ENCODE measurements at regions not wholly inside any gene's neighbourhood (a gene's known extent, or its start where the extent isn't known, plus 50 kb on each side); places are given as distances from the start of the nearest gene placed in this dataset.
A peak's percentile ranks its signal among the peaks of the same experiment; 100 is the strongest.
"Not testable (repeated sequence)": the region's sequence is repeated elsewhere in the genome, so short reads cannot be mapped to it uniquely, and the experiment has no call there.

- DNase-seq (ENCODE audit: low spot score); FAIRE-seq: not testable (repeated sequence)
Measured at GRCh38 chr12:105682821-105683220, 352.3 kb downstream of the C12orf75 start.

GRCh38 chr12:105683836-105684235 is 353.3 kb downstream of the C12orf75 start:
- not testable (repeated sequence) for FAIRE-seq; DNase-seq (ENCODE audit: low spot score)

GRCh38 chr12:105698075-105698474 is 367.6 kb downstream of the C12orf75 start:
- no peak for DNase-seq (ENCODE audit: low spot score)
- FAIRE-seq = no peak

DNA sequence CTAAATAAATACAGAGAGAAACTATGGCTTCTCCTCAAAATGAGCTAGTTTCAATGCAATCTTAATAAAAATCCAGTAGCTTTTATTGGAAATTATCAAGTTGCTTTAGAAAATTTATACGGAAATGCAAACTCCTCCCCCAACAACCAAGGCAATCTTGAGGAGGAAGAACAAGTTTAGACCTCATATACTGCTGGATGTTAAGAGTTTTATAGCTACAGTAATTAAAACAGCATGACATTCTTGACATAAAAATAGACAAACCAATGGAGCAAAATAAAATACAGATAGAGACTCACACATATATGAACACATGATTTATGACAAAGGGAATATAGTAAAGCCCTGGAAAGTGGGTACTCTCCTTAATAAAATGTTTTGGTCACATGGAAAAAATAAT is 368.7 kb downstream of the C12orf75 start:
- DNase-seq (ENCODE audit: low spot score) = no peak
- no peak for FAIRE-seq

- DNase-seq (ENCODE audit: low spot score) = no peak
- no peak for FAIRE-seq
Measured at GRCh38 chr12:105704787-105705186, 374.3 kb downstream of the C12orf75 start.

GRCh38 chr12:105705235-105705634 is 374.7 kb downstream of the C12orf75 start:
- DNase-seq (ENCODE audit: low spot score) (no peak), FAIRE-seq (no peak)

DNA sequence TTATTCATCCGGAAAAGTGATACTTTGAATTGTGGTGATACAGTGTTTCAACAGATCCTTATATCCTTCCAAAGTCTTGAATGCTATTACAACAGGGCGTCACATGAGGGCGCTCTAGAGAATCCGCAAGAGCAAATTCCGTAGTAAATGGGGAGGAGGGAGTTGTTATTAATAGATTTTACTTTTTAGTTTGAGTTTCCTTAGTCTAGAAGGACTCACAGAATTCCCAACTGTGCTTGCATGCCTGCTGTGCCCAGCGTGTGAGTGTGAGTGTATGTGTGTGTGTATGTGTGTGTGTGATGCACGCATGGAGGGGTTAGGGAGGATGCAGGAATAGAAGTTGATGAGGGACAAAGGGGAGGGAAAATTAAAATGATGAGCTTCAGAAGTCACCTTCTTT is 375.3 kb downstream of the C12orf75 start:
- FAIRE-seq (no peak), DNase-seq (ENCODE audit: low spot score) (peak; percentile 20)

DNA sequence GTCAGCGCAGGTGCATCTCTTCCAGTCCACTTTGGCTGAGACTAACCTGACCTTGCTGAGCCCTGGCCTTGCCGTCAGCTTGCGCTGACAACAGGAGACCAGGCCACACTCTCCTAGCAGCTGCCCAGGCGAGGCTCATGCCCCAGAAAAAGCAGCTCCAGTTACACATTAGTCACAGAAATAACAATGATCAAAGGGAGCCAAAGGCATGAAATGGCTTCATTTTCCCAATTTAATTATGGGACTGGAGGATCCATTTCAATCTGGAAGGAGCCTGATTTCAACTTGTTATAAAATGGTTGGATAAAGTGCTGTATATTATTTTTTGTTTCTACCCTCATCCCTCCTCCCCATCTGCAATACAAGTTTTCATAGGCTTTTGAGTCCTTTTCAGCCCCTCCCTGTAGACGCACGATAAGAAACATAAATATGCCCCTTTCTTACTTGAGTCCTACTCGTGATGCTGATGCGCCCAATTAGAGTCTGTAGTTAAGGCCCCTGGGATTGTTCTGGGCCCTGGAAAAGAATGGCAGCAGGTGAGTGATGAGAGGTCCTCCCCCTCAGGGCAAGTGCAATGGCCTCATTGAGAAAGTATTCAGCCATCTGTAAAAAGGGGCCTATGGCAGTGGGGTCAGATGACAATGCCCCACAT is 376.0 kb downstream of the C12orf75 start:
- no peak for FAIRE-seq
- peak; percentile 10 for DNase-seq (ENCODE audit: low spot score)

DNA sequence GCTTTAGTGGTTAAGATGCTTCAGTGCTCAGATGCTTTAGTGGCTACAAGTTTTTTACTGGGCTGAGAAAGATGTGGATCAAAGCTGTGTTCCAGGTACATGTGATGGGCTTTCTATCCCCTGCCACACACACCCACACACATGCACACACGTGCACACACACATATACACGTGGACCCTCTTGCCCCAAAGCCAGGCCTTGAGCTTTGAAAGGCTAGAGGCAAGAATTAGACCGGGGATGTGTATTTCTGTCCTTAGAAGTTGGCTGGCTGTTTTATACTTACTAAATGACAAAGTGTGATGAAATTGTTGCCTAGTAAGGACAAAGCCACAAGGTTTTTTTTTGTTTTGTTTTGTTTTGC is 376.5 kb downstream of the C12orf75 start:
- DNase-seq (ENCODE audit: low spot score) = no peak
- no peak for FAIRE-seq

DNA sequence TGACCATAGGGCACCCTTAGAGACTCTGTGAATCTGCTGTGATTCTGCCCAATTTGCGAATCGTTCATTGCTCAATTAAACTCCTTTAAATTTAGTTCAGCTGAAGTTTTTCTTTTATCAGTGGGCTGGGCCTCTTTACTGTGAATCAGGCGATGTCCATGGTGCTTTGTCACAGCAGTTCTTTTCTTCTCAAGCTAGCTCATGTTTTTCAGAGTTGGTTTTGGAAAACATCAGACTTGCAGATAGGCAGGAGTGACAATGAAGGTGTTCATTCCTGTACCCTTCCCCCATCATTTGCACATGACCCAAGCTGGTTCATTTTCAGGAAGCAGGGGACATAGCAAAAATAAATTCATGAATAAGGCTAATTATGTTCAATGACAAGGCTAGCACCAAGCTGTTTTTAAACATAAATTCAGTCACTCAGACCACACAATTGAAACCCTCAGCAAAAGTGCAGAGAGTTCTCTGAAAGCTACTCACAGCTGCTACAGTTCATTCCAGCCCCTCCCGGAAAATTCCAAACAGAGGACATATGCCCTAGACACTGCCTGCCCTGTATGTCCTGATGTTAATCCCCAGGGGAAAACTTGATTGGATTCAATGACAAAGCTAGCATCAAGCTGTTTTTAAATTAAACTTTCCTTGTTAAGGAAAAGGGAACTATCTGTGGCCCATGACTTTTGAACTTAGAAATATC is 383.3 kb downstream of the C12orf75 start:
- no peak for FAIRE-seq
- DNase-seq (ENCODE audit: low spot score) = no peak

GRCh38 chr12:105716621-105717020 is 386.1 kb downstream of the C12orf75 start:
- FAIRE-seq (no peak), DNase-seq (ENCODE audit: low spot score) (no peak)

- no peak for DNase-seq (ENCODE audit: low spot score)
Measured at GRCh38 chr12:105721051-105721825, 390.7 kb downstream of the C12orf75 start.

GRCh38 chr12:105721891-105722290 is 391.4 kb downstream of the C12orf75 start:
- no peak for FAIRE-seq
- DNase-seq (ENCODE audit: low spot score) = no peak

More at GRCh38 chr12:105721051-105721825, 390.7 kb downstream of the C12orf75 start:
- no peak for FAIRE-seq

DNA sequence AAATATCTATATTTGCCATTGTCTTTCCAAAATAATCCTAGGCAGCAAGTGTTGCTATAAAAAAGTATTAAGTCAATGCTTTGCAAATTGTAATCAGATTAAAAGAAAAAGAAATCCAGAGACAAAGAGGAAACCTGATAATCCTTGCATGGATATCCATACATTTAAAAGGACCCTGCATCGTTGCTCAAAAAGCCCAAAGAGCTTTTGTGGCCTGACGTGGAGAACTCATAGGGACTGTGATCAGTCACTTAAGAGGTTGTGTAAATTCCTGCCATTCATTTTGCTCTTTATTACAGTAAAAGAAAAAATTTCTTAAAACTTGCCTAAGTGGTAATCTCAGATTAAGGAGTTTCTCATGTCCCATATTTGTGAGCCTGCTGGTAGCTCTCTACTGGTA is 392.6 kb downstream of the C12orf75 start:
- DNase-seq (ENCODE audit: low spot score) (no peak), FAIRE-seq (no peak)

GRCh38 chr12:105723494-105723893 is 393.0 kb downstream of the C12orf75 start:
- no peak for FAIRE-seq
- DNase-seq (ENCODE audit: low spot score) = no peak

DNA sequence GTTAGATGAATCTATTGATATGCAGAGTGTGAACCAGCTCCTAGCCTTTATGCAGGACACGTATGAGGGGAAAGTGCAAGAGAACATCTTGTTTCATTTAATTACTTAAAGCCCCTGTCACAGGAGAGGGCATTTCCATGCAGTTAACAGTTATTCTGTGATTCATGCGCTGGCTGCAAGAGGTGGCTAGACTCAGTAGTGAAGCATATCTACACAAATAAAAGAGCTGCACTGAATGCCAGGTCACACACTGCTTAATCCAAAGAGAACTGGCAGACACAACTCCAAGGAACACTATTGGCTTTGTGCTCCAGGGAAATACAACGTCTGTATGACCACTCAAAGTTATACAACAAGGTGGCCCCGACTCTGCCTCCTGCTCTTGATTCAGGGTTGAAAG is 394.1 kb downstream of the C12orf75 start:
- DNase-seq (ENCODE audit: low spot score) = no peak
- FAIRE-seq = no peak

DNA sequence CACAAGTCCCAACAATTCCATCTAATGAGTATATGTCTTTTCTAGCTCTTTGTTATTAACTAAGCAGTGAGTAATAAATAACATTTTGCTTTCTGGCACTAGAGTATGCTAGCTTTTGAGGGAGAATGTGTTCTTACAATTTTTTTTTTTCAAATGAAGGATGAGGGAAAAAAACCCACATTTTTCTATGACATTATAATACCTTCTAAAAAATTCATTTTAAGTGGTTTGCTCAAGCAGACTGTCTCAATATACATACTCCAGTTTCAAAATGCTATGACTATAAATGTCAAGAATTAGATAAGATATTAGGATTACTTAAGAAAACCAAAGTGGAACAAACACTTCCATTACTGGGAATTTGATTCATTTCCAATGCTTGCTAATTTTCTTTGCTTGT is 394.6 kb downstream of the C12orf75 start:
- DNase-seq (ENCODE audit: low spot score) (no peak), FAIRE-seq (no peak)

- FAIRE-seq = no peak
- DNase-seq (ENCODE audit: low spot score) = no peak
Measured at GRCh38 chr12:105729181-105729771, 398.8 kb downstream of the C12orf75 start.

DNA sequence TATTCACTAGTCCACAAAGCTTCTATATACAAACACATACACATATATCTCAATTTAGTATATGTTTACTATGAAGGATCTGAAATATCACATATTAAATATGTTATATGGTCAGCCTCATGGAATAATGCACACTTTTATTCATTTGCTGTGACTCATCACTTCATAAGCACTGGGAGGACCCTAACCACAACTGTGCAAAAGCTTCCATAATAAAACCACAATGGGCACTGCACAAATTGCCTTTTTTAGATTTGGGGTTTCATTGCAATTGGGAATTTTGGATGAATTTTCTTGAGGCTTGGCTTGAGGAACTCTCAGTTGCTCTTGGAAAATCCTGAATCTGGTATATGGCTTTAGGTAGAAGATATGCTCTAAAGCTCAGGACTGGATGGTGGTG is 399.4 kb downstream of the C12orf75 start:
- no peak for DNase-seq (ENCODE audit: low spot score)
- FAIRE-seq = no peak

DNA sequence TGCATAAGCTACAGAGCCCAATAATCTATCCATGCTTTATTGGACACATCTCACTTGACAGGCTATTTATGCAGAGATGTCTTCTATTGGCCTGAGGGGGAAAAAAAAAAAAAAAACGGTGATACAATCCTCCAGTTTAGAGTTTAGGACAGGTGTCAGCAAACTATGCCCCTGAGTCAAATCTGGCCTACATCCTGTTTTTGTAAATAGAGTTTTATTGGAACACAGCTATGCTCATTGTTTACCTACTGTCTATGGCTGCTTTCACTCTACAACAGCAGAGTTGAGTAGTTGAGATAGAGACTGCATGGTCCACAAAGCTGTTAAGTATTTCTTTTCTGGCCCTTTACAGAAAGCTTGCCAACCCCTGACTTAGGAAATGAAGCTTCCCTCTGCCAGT is 403.1 kb downstream of the C12orf75 start:
- DNase-seq (ENCODE audit: low spot score) (no peak), FAIRE-seq (no peak)

GRCh38 chr12:105736498-105736897 is 402.3 kb downstream of the NUAK1 start:
- FAIRE-seq (no peak), DNase-seq (ENCODE audit: low spot score) (no peak)

- no peak for FAIRE-seq
Measured at GRCh38 chr12:105738051-105738450, 400.7 kb downstream of the NUAK1 start.

More at GRCh38 chr12:105738051-105738450, 400.7 kb downstream of the NUAK1 start:
- DNase-seq (ENCODE audit: low spot score) = no peak

Measured in RCC 7860 (cell line).